ENCODE measurements at regions not wholly inside any gene's neighbourhood (a gene's known extent, or its start where the extent isn't known, plus 50 kb on each side); places are given as distances from the start of the nearest gene placed in this dataset.
"Not testable (repeated sequence)": the region's sequence is repeated elsewhere in the genome, so short reads cannot be mapped to it uniquely, and the experiment has no call there.

DNA sequence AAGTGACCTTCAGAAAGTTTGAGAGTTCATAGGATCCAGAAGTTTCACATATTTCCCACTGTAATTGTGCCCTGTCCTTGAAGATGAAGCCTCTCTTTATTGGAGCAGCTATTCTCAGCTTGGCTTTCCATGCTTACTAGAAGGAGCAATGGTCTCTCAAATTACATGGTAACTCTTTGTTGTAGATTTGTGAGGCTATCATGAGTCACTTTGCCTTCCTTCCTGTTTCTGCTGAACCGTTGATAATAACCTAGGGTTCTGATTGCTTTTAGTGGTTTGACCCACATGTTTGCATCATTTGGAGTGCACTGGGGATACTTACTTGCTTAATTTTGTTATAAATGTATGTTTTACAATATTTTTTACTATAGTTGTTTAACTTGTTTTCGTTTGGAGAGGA, 772.9 kb upstream of the SLITRK6 start:
- peak; percentile 68 for DNase-seq (ENCODE audit: low read depth)

GRCh38 chr13:86579662-86580061, 780.4 kb upstream of the SLITRK6 start:
- DNase-seq (ENCODE audit: low read depth), result no peak

- DNase-seq (ENCODE audit: low read depth), result peak; percentile 42
Measured at GRCh38 chr13:86581706-86582105, 782.5 kb upstream of the SLITRK6 start.

- DNase-seq (ENCODE audit: low read depth), result no peak
Measured at GRCh38 chr13:86584301-86584700, 785.1 kb upstream of the SLITRK6 start.

DNA sequence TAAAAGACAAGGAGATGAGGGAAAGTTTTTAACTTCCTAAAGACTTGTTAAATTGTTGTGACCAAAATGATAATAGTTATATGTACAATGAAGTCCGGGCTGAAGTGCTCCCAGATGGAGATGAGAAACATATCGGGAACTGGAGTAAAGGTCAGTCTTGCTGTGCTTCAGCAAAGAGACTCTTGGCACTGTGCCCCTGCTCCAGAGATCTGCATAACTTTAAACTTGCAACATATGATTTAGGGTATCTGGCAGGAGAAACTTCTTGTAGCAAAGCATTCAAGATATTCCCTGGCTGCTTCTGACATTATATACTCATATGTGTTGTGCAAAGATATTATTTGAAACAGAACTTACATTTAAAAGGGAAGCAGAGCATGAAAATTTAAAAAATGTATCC, 786.6 kb upstream of the SLITRK6 start:
- DNase-seq (ENCODE audit: low read depth), result peak; percentile 9

- no peak for DNase-seq (ENCODE audit: low read depth)
Measured at GRCh38 chr13:86591862-86592261, 792.6 kb upstream of the SLITRK6 start.

GRCh38 chr13:86601351-86601750, 802.1 kb upstream of the SLITRK6 start:
- DNase-seq (ENCODE audit: low read depth), result peak; percentile 46

DNA sequence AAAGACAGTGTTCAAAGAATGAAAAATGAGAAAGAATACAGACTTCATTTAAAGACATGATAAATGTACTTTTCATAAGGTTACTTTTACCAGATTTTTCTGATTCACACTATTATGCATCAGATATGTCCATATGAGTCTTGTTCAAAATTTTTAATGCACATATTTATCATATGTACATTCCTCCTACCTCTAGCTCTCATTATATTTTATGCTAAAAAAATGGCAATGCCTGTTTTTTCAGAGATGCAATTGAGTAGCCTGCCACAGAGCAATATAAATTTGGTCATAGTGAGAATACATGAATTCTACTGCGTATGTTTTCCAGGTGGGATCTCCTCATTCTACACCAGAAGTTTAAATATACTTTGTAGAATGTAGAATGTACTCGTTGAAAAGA, 807.0 kb upstream of the SLITRK6 start:
- no peak for DNase-seq (ENCODE audit: low read depth)

DNA sequence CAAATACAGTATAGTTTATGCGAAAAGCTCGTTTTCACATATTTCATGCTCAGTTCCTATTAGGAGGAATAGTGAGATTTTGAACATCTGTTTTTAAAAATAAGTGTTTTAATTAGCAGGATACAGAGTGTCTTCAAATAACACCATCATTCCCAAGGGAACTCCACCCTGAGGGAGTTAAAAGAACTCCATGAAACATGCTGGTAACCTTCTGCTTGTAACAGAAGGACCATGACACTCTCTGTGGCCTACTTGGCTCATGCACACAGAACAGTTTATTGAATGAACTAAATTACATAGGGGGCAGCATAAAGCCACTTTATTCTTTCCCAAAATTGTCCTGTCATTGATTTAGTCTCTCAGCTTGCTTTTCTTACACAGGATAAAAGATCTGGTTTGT, 809.5 kb upstream of the SLITRK6 start:
- DNase-seq (ENCODE audit: low read depth), result no peak

DNA sequence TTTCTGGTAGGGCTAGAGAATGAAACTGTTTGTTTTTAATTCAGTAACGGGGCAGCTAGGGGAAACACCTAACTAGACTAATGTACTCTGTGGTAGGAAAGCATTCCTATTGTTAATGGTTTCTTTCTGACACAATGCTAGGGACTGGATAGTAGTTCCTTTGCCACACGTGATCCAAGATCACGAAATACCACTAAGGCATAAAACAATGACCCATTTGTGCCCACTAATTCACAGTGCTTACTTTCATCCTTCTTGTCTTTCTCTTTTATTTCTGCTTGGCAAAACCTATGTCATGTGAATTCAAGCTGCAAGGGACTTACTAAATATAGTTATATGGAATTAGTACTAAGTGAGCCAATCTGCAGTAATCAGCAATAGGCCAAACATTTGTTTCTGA, 834.1 kb upstream of the SLITRK6 start:
- DNase-seq (ENCODE audit: low read depth), result no peak

GRCh38 chr13:86651171-86651570, 852.0 kb upstream of the SLITRK6 start:
- DNase-seq (ENCODE audit: low read depth), result not testable (repeated sequence)

- DNase-seq (ENCODE audit: low read depth), result no peak
Measured at GRCh38 chr13:86653009-86653408, 853.8 kb upstream of the SLITRK6 start.

GRCh38 chr13:86655561-86655960, 856.3 kb upstream of the SLITRK6 start:
- no peak for DNase-seq (ENCODE audit: low read depth)

GRCh38 chr13:86660090-86660489, 860.9 kb upstream of the SLITRK6 start:
- no peak for DNase-seq (ENCODE audit: low read depth)

DNA sequence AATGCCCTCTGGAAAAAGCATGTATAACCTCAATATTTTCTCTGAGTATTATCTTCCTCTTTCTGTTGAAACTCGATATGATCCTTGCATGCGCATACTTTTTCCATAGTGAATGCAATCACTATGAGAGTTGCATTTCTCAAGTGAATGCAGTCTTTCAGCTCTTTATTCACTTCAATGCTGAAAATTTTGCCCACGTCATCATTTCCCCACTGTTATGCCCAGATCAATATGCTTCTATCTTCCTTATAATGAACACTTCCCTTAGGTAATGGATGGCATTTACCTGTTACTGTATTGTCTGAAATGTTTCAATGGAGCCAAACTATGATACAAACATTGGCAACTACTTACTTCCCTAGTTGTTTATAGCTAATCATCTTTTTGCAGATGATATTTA, 866.6 kb upstream of the SLITRK6 start:
- DNase-seq (ENCODE audit: low read depth), result no peak

- DNase-seq (ENCODE audit: low read depth), result no peak
Measured at GRCh38 chr13:86673931-86674431, 874.8 kb upstream of the SLITRK6 start.

DNA sequence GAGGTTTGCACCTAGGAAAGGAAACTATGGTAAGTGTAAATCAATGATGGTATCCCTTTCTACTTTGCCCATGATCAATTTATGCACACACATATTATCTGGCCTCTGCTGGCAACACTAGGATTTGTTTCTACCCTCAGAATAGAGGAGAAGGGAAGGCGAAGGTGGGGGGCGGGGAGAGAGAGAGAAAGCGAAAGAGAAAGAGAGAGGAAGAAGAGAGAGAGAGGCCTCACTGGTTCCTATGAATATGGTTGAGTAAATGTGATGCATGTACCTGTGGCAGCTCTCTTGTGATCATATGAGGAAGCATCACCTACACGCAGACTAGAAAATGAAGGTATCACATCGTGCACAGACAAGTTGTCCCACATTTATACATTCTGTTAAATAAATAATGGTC, 882.0 kb upstream of the SLITRK6 start:
- peak; percentile 17 for DNase-seq (ENCODE audit: low read depth)

DNA sequence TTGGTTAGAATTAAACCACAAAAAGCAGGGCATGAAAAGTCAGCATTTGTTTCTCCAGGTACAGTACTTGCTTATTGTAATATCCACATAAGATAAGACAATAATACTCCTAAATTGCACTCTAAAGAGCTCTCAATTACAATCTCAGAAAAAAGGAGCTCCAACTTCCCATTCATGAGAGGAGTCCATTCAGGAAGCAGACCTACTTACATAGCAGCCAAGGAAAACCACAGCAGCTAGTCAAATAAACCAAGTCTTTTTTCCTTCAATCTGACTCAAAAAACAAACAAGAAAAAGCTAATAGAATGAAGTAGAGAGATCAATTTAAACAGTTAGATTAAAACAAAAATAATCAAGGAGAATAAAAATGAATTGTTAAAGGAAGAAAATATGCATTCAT, 885.2 kb upstream of the SLITRK6 start:
- DNase-seq (ENCODE audit: low read depth), result peak; percentile 54

GRCh38 chr13:86689911-86690310, 890.7 kb upstream of the SLITRK6 start:
- no peak for DNase-seq (ENCODE audit: low read depth)

GRCh38 chr13:86692291-86692690, 893.1 kb upstream of the SLITRK6 start:
- DNase-seq (ENCODE audit: low read depth), result no peak

GRCh38 chr13:86710013-86710412, 910.8 kb upstream of the SLITRK6 start:
- DNase-seq (ENCODE audit: low read depth), result no peak

DNA sequence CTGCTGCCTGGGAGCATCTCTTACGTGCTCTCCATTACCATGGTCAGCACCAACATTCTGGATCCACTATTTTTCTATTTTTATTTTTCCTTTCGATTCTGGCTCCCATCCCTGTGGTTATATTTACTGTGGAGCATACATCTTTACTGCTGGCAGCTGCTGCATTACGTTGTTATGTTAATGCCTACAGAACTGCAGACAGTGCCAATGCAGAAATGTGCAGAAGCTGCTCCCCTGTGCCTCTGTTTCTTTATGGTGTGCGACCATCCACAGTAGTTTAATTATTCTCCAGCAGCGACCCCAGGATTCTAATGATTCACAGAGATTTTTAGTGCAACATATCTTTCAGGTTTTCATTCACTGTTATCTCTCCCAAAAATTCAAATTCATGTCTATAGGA, 911.7 kb upstream of the SLITRK6 start:
- DNase-seq (ENCODE audit: low read depth), result no peak

- DNase-seq (ENCODE audit: low read depth), result no peak
Measured at GRCh38 chr13:86714495-86714894, 915.3 kb upstream of the SLITRK6 start.

DNA sequence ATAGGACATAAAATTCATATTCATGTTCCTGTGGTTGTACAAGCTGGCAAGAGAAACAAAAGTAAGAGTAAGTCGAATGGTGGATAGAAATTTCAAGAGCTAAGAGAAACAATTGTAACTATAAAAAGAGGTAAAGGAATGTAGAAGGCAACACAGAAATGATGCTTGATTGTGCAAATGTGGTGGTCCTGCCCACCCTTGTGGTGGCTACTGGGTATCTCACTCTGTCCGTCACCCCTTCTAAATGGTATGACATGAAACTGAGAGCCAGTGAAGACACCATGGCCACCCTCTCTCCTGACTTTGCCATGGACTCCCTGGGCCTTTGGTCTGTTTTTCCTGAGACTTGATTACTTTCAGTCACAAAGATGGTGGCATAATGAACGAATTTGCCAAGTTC, 925.9 kb upstream of the SLITRK6 start:
- peak; percentile 11 for DNase-seq (ENCODE audit: low read depth)

GRCh38 chr13:86729206-86729605, 930.0 kb upstream of the SLITRK6 start:
- no peak for DNase-seq (ENCODE audit: low read depth)
